ENCODE measurements at regions not wholly inside any gene's neighbourhood (a gene's known extent, or its start where the extent isn't known, plus 50 kb on each side); places are given as distances from the start of the nearest gene placed in this dataset.

DNA sequence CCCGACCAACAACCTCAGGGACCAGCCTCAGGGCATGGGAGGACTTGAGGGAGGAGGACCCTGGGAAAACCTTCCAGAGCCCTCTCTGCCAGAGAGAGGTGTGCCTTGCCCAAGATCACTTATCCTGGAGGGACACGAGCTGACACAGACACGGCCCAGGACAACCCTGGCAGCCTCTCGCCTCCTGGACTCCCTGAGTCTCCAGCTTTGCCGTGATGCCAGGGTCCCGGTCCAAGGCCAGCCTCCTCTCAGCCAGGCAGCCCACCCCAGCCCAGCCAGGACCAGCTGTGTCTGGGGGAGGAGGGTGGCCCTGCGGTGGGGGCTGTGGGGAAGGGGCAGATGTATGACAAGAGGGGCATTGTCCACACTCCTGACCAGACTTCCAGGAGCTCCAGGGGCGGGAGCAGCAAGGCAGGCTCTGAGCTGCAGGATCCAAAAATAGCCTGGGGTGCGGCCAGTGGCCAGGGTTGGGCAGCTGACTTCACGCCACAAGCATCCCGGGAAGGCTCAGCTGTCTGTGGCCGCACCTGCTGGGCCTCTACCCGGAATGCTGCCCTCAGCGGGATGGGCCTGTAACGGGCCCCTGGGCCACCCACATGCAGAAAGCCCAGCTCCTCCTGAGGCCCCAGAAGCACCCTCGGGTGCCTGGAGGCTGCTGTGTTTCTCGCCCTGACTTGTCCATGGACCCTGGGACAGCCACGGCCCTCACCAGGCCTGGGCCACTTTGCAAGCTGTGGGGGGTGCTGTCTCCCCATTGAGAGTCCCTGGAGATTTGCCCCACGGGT is 65.5 kb upstream of the GPC1 start:
- Mint-ChIP-seq H3K4me3 (no peak overlapping the region), H3K4me1 (peaks cover 28% of the 10 kb centered on the region), H3K36me3 (ENCODE audit: low read depth) (no peaks in the 10 kb centered on the region), H3K27ac (peak overlapping the region in 2 of 3 experiments; percentile 53 to 86), H3K9me3 (no peaks in the 10 kb centered on the region), H3K27me3 (ENCODE audit: low read depth) (peaks cover 8% of the 10 kb centered on the region)
- TF ChIP-seq, protein P1, sequence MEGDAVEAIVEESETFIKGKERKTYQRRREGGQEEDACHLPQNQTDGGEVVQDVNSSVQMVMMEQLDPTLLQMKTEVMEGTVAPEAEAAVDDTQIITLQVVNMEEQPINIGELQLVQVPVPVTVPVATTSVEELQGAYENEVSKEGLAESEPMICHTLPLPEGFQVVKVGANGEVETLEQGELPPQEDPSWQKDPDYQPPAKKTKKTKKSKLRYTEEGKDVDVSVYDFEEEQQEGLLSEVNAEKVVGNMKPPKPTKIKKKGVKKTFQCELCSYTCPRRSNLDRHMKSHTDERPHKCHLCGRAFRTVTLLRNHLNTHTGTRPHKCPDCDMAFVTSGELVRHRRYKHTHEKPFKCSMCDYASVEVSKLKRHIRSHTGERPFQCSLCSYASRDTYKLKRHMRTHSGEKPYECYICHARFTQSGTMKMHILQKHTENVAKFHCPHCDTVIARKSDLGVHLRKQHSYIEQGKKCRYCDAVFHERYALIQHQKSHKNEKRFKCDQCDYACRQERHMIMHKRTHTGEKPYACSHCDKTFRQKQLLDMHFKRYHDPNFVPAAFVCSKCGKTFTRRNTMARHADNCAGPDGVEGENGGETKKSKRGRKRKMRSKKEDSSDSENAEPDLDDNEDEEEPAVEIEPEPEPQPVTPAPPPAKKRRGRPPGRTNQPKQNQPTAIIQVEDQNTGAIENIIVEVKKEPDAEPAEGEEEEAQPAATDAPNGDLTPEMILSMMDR (IDR thresholded peaks at IDR 0.05; ENCODE audit: unreplicated experiment in 3 of 3): no peak

- Mint-ChIP-seq H3K36me3 (ENCODE audit: low read depth) (no peaks in the 10 kb centered on the region), H3K27me3 (ENCODE audit: low read depth) (peaks cover 7% of the 10 kb centered on the region), H3K4me1 (peaks cover 36% of the 10 kb centered on the region), H3K9me3 (no peaks in the 10 kb centered on the region), H3K27ac (peak overlapping the region; percentile 38 to 86 (median 54)), H3K4me3 (peak overlapping the region in 2 of 3 experiments; percentile 23 to 30)
- TF ChIP-seq, protein P1 (IDR thresholded peaks at IDR 0.05; ENCODE audit: unreplicated experiment in 3 of 3): no peak
Observed at GRCh38 chr2:240371129-240372000, 64.1 kb upstream of the GPC1 start.

- Mint-ChIP-seq H3K4me1 (peaks cover 34% of the 10 kb centered on the region), H3K27me3 (ENCODE audit: low read depth) (no peaks in the 10 kb centered on the region), H3K27ac (no peak overlapping the region), H3K9me3 (no peaks in the 10 kb centered on the region), H3K36me3 (ENCODE audit: low read depth) (no peaks in the 10 kb centered on the region), H3K4me3 (no peak overlapping the region)
- TF ChIP-seq, protein P1 (IDR thresholded peaks at IDR 0.05; ENCODE audit: unreplicated experiment in 3 of 3): no peak
Observed at GRCh38 chr2:240372101-240372500, 63.4 kb upstream of the GPC1 start.

DNA sequence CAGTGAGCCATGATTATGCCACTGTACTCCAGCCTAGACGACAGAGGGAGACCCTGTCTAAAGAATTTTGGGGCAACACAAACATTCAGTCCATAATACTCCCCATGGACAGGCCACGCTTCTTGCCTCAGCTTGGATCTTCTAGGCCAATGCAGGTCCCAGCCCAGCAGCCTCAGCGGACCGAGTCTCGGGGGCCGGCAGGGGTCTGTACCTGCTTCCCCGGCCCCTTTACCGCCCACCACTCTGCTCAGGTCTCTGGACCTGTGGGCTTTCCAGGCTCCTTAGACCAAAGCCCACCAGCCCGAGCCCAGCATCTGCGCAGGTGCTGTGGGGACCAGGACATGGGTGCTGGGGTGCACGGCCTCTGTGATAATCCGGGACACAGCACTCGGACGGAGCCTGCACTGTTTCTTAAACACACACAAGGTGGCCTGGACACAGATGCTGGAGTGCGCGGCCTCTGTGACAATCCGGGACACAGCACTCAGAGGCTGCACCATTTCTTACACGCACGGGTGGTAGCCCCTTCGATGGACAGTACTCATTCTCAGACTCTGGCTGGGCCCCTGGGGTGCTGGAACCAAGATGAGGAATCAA is 62.1 kb upstream of the GPC1 start:
- no peaks in the 10 kb centered on the region for H3K27me3 Mint-ChIP-seq (ENCODE audit: low read depth)
- TF ChIP-seq, protein P1 (IDR thresholded peaks at IDR 0.05; ENCODE audit: unreplicated experiment in 3 of 3): no peak
- no peak overlapping the region for H3K27ac Mint-ChIP-seq
- no peaks in the 10 kb centered on the region for H3K9me3 Mint-ChIP-seq
- no peak overlapping the region for H3K4me3 Mint-ChIP-seq
- H3K36me3 Mint-ChIP-seq (ENCODE audit: low read depth): no peaks in the 10 kb centered on the region
- peaks cover 31% of the 10 kb centered on the region for H3K4me1 Mint-ChIP-seq

DNA sequence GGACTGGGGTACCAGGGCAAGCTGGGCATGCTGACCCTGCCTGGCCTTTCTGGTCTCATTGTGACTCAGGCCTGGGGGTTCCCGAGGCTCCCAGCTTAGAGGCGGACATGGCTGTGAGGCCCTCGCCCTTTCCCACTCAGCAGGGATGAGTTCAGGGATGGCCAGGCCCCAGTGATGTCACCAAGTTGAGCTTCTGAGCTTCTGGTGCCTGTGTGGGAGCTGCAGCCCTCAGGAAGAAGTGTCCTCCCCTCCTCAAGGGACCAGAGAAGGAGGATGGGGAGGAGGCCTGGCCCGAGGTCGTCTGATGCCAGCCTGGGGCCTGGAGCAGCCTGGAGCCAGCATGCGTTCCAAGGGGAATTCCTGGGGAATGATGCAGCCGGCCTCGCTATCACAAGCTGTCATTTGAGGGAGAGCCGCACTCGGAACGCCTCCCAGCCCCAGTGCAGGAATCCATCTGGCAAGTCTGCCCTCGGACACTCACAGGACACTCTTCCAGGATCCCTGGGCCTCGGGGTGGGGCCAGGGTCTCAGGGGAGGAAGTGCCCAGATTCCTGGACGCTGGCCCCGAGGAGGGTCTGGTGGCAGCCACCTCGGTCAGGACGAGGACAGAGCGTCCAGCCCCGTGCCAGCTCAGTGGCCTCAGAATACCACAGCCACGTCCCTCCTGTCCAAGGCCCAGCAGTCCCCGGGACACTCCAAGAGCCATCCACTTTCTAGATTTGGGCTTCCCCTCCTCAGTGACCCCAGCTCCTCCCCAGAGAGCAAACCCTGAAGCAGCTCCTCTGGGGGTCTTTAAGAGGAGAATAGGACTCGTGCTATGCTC is 61.2 kb upstream of the GPC1 start:
- TF ChIP-seq, protein P1 (IDR thresholded peaks at IDR 0.05; ENCODE audit: unreplicated experiment in 3 of 3): no peak
- H3K36me3 Mint-ChIP-seq (ENCODE audit: low read depth): no peaks in the 10 kb centered on the region
- H3K4me3 Mint-ChIP-seq: no peak overlapping the region
- peak overlapping the region in 2 of 3 experiments; percentile 33 to 41 for H3K27ac Mint-ChIP-seq
- H3K4me1 Mint-ChIP-seq: peaks cover 29% of the 10 kb centered on the region
- peaks cover 4% of the 10 kb centered on the region for H3K27me3 Mint-ChIP-seq (ENCODE audit: low read depth)
- peaks cover under 1% of the 10 kb centered on the region for H3K9me3 Mint-ChIP-seq
